ENCODE measurements at regions not wholly inside any gene's neighbourhood (a gene's known extent, or its start where the extent isn't known, plus 50 kb on each side); places are given as distances from the start of the nearest gene placed in this dataset.

GRCh38 chr4:96009427-96010119, 169.7 kb downstream of the PDHA2 start:
- TF ChIP-seq CTCF (IDR thresholded peaks at IDR 0.05) (no peak), POLR2A (IDR thresholded peaks at IDR 0.05) (no peak)
